Vagina (tissue), 2 donors: ENCODE measurements at regions not wholly inside any gene's neighbourhood (a gene's known extent, or its start where the extent isn't known, plus 50 kb on each side); places are given as distances from the start of the nearest gene placed in this dataset.

Experiments
- CTCF ChIP-seq, 3 experiments: fragments of 450-650 bp in 2 of 3; fragments of 200-600 bp in 1 of 3; sonication (generic) in 1 of 3; IDR thresholded peaks; one replicate each; pipeline ENCODE4 v1.5.1; 2017 to 2019; ENCODE audit warnings: antibody characterized with exemption in 3 of 3, mild to moderate bottlenecking in 2 of 3, moderate library complexity in 2 of 3
- POLR2A ChIP-seq, 2 donors: fragments of 450-650 bp; IDR thresholded peaks; one replicate each; pipeline ENCODE4 v1.6.1; 2017; ENCODE audit warnings: antibody characterized with exemption in 2 of 2, mild to moderate bottlenecking in 2 of 2, moderate library complexity in 2 of 2
- POLR2AphosphoS5 ChIP-seq, 2 donors: sonication (generic); formaldehyde crosslinking; IDR thresholded peaks; one replicate each; pipeline ENCODE4 v1.9.0; 2017; ENCODE audit warnings: antibody characterized with exemption in 2 of 2, mild to moderate bottlenecking in 2 of 2, low read depth in 1 of 2; ENCODE audit not compliant: insufficient read depth in 1 of 2

DNA sequence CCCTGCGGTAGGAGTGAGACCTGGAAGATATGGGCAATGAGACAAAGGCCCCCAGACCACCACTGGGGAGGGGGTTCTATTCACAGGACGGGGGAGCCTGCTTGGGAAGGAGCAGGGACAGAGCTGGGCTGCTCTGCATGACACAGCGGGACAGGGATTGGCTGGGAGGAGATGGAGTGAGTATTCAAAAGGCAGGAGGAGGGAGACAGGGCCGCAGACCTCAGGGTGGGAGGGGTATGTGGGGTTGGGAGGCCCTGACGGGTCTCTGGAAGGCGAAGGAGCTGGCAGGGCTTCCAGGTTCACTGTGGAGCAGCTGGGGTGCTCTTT is 60.8 kb upstream of the RPS6KA2 start:
- TF ChIP-seq CTCF (IDR thresholded peaks at IDR 0.05) (no peak), POLR2AphosphoS5 (IDR thresholded peaks at IDR 0.05; ENCODE audit: insufficient read depth in 1 of 2, low read depth in 1 of 2) (no peak), POLR2A (IDR thresholded peaks at IDR 0.05) (no peak)
